A549 (cell line): ENCODE measurements at regions not wholly inside any gene's neighbourhood (a gene's known extent, or its start where the extent isn't known, plus 50 kb on each side); places are given as distances from the start of the nearest gene placed in this dataset.

Source experiments
- ATAC-seq, 2 experiments: fragments of 200-7000 bp in 1 of 2; fragments of >200 bp in 1 of 2; cut with Nextera tagmentation in 1 of 2; cut with Tn5 transposase in 1 of 2; 3 replicates each; pipeline versions ENCODE4 v1.8.0 to v1.9.1; 2018 to 2020; ENCODE audit warnings: mild to moderate bottlenecking in 1 of 2, moderate library complexity in 1 of 2
- CTCF ChIA-PET: fragments of 300-600 bp; sonication (Branson Sonifier 250); formaldehyde crosslinking; extraction: SDS; loops from one replicate; lab custom pipeline; 2021; ENCODE audit warnings: antibody characterized with exemption, inconsistent platforms; lab: Yijun Ruan, JAX
- POLR2A ChIA-PET: fragments of 350-600 bp; formaldehyde crosslinking; extraction: SDS; loops from one replicate; lab custom pipeline; 2021; ENCODE audit warnings: antibody characterized with exemption, inconsistent platforms; lab: Yijun Ruan, JAX
- DNase-seq, 2 experiments: peaks; one replicate each; pipeline versions ENCODE4 v3.0.0 to v3.0.0-alpha.2; 2011 to 2016; ENCODE audit warnings: low read depth in 1 of 2, low spot score in 1 of 2
- FAIRE-seq: peaks from 2 replicates; lab custom pipeline; 2011; peaks lifted over from hg19 to GRCh38; lab: Jason Lieb, UNC
- H3K27ac ChIP-seq, 2 experiments: fragments of >200 bp; sonication (Bioruptor Twin); formaldehyde crosslinking; 3 replicates each; pipeline ENCODE4 v1.5.1; 2016 to 2017
- H3K4me1 ChIP-seq: fragments of >200 bp; sonication (Bioruptor Twin); formaldehyde crosslinking; 3 replicates; pipeline ENCODE4 v1.6.1; 2016
- H3K4me2 ChIP-seq: fragments of >200 bp; sonication (Bioruptor Twin); formaldehyde crosslinking; 3 replicates; pipeline ENCODE4 v1.6.1; 2016
- H3K4me3 ChIP-seq: fragments of >200 bp; sonication (Bioruptor Twin); formaldehyde crosslinking; 3 replicates; pipeline ENCODE4 v1.5.1; 2016
- H3K9me3 ChIP-seq: fragments of >200 bp; sonication (Bioruptor Twin); formaldehyde crosslinking; 3 replicates; pipeline ENCODE4 v1.6.1; 2016
- CBX2 ChIP-seq: fragments of 200-600 bp; sonication (generic); IDR thresholded peaks from 2 replicates; pipeline ENCODE4 v1.6.1; 2016; ENCODE audit warnings: low read depth, mild to moderate bottlenecking, borderline replicate concordance
- CBX8 ChIP-seq: fragments of 200-600 bp; sonication (generic); IDR thresholded peaks from 2 replicates; pipeline ENCODE4 v1.6.1; 2016
- CEBPB ChIP-seq, 2 experiments: fragments of >200 bp in 1 of 2; sonication (Bioruptor Twin) in 1 of 2; formaldehyde crosslinking in 1 of 2; IDR thresholded peaks; 2 replicates each; pipeline ENCODE4 v1.6.1; 2012 to 2016
- CHD2 ChIP-seq: fragments of 150-350 bp; IDR thresholded peaks from 2 replicates; pipeline ENCODE4 v1.6.1; 2014; ENCODE audit warnings: low read length; ENCODE audit not compliant: partially characterized antibody
- EHMT2 ChIP-seq: fragments of 200-600 bp; sonication (generic); IDR thresholded peaks from 2 replicates; pipeline ENCODE4 v1.6.1; 2016; ENCODE audit warnings: antibody characterized with exemption, low read depth, mild to moderate bottlenecking, moderate library complexity
- EP300 ChIP-seq, 2 experiments: fragments of >200 bp; sonication (Bioruptor Twin); formaldehyde crosslinking; IDR thresholded peaks; 2 replicates in 1 of 2; 3 replicates in 1 of 2; pipeline ENCODE4 v1.6.1; 2016 to 2017
- FOSB ChIP-seq: fragments of 250-450 bp; sonication (Bioruptor Pico); IDR thresholded peaks from 2 replicates; pipeline ENCODE4 v1.5.0; 2020; ENCODE audit warnings: mild to moderate bottlenecking, moderate library complexity
- FOXS1 ChIP-seq: fragments of 250-450 bp; sonication (Bioruptor Pico); IDR thresholded peaks from 2 replicates; pipeline ENCODE4 v1.5.0; 2020; ENCODE audit warnings: mild to moderate bottlenecking, moderate library complexity
- GATA3 ChIP-seq: IDR thresholded peaks from 2 replicates; pipeline ENCODE4 v1.6.1; 2012; ENCODE audit warnings: borderline replicate concordance
- HEYL ChIP-seq: fragments of 250-450 bp; sonication (Bioruptor Pico); IDR thresholded peaks from 2 replicates; pipeline ENCODE4 v1.8.0; 2021; ENCODE audit warnings: mild to moderate bottlenecking, moderate library complexity
- HOXB13 ChIP-seq: fragments of 250-450 bp; sonication (Bioruptor Pico); IDR thresholded peaks from 2 replicates; pipeline ENCODE4 v1.5.0; 2020; ENCODE audit warnings: low read depth, mild to moderate bottlenecking, moderate library complexity
- HOXB5 ChIP-seq: fragments of 250-450 bp; sonication (Bioruptor Pico); IDR thresholded peaks from 2 replicates; pipeline ENCODE4 v1.5.0; 2020; ENCODE audit warnings: mild to moderate bottlenecking, moderate library complexity
- JUN ChIP-seq, 2 experiments: fragments of >200 bp; sonication (Bioruptor Twin); formaldehyde crosslinking; IDR thresholded peaks; 2 replicates in 1 of 2; 3 replicates in 1 of 2; pipeline ENCODE4 v1.6.1; 2016 to 2017
- KDM1A ChIP-seq: fragments of 200-600 bp; sonication (generic); IDR thresholded peaks from 2 replicates; pipeline ENCODE4 v1.6.1; 2016; ENCODE audit warnings: low read depth, mild to moderate bottlenecking
- MAFK ChIP-seq: fragments of 450-650 bp; IDR thresholded peaks from 2 replicates; pipeline ENCODE4 v1.6.1; 2014; ENCODE audit not compliant: partially characterized antibody
- NFE2L2 ChIP-seq: fragments of 150-350 bp; conservative IDR thresholded peaks from 2 replicates; pipeline ENCODE4 v1.6.1; 2014; ENCODE audit warnings: low read length
- POLR2A ChIP-seq: IDR thresholded peaks from 2 replicates; pipeline ENCODE4 v1.6.1; 2012; ENCODE audit warnings: mild to moderate bottlenecking, low read length
- POLR2AphosphoS2 ChIP-seq: conservative IDR thresholded peaks from 2 replicates; pipeline ENCODE4 v1.6.1; 2012; ENCODE audit warnings: low read length, improper control_type of control experiment, inconsistent platforms
- RAD21 ChIP-seq, 2 experiments: fragments of >200 bp in 1 of 2; sonication (Bioruptor Twin) in 1 of 2; formaldehyde crosslinking in 1 of 2; IDR thresholded peaks in 1 of 2; conservative IDR thresholded peaks in 1 of 2; 2 replicates in 1 of 2; 3 replicates in 1 of 2; pipeline ENCODE4 v1.6.1; 2012 to 2018; ENCODE audit warnings: inconsistent platforms in 1 of 2
- RARB ChIP-seq: fragments of 250-450 bp; sonication (Bioruptor Pico); IDR thresholded peaks from 2 replicates; pipeline ENCODE4 v1.8.0; 2021; ENCODE audit warnings: mild to moderate bottlenecking, moderate library complexity
- RFX5 ChIP-seq: fragments of 450-650 bp; IDR thresholded peaks from 2 replicates; pipeline ENCODE4 v1.7.1; 2014; ENCODE audit warnings: antibody characterized with exemption, mild to moderate bottlenecking, moderate library complexity
- RNF2 ChIP-seq: fragments of 200-600 bp; sonication (generic); IDR thresholded peaks from 2 replicates; pipeline ENCODE4 v1.6.1; 2016; ENCODE audit warnings: low read depth, mild to moderate bottlenecking, antibody characterized with exemption, moderate library complexity, borderline replicate concordance
- SMC3 ChIP-seq: fragments of >200 bp; sonication (Bioruptor Twin); formaldehyde crosslinking; IDR thresholded peaks from 3 replicates; pipeline ENCODE4 v1.6.1; 2018; ENCODE audit warnings: inconsistent platforms
- TFCP2L1 ChIP-seq: fragments of 250-450 bp; sonication (Bioruptor Pico); IDR thresholded peaks from 2 replicates; pipeline ENCODE4 v1.5.0; 2021; ENCODE audit warnings: mild to moderate bottlenecking
- TP53 ChIP-seq: fragments of 250-450 bp; sonication (Bioruptor Pico); IDR thresholded peaks from 2 replicates; pipeline ENCODE4 v1.5.0; 2021; ENCODE audit warnings: mild to moderate bottlenecking, moderate library complexity
- ZFP36 ChIP-seq: fragments of 450-650 bp; IDR thresholded peaks from 2 replicates; pipeline ENCODE4 v1.6.1; 2014; ENCODE audit warnings: borderline replicate concordance; ENCODE audit not compliant: partially characterized antibody
- ZNF302 ChIP-seq: fragments of 250-450 bp; sonication (Bioruptor Pico); IDR thresholded peaks from 2 replicates; pipeline ENCODE4 v1.9.0; 2021; ENCODE audit warnings: inconsistent platforms, mild to moderate bottlenecking, moderate library complexity
- WGBS: methylation state at CpG from one replicate; pipeline ENCODE4 v1.1.6; 2017; ENCODE audit errors: missing lambda C conversion rate; 5-methylcytosine and 5-hydroxymethylcytosine counted together
- TF ChIP-seq, protein P1 (sequence below): fragments of 250-450 bp; sonication (Bioruptor Pico); IDR thresholded peaks from 2 replicates; pipeline ENCODE4 v1.5.0; 2020; ENCODE audit warnings: low read depth, mild to moderate bottlenecking, moderate library complexity
- TF ChIP-seq, protein P2 (sequence below): fragments of >200 bp; sonication (Bioruptor Twin); formaldehyde crosslinking; IDR thresholded peaks from 3 replicates; pipeline ENCODE4 v1.5.1; 2016
- TF ChIP-seq, protein P3 (sequence below): fragments of 150-350 bp; IDR thresholded peaks from 2 replicates; pipeline ENCODE4 v1.6.1; 2014; ENCODE audit warnings: low read depth, mild to moderate bottlenecking, low read length
- TF ChIP-seq, protein P4 (sequence below): IDR thresholded peaks from 2 replicates; pipeline ENCODE4 v1.6.1; 2012

DNA sequence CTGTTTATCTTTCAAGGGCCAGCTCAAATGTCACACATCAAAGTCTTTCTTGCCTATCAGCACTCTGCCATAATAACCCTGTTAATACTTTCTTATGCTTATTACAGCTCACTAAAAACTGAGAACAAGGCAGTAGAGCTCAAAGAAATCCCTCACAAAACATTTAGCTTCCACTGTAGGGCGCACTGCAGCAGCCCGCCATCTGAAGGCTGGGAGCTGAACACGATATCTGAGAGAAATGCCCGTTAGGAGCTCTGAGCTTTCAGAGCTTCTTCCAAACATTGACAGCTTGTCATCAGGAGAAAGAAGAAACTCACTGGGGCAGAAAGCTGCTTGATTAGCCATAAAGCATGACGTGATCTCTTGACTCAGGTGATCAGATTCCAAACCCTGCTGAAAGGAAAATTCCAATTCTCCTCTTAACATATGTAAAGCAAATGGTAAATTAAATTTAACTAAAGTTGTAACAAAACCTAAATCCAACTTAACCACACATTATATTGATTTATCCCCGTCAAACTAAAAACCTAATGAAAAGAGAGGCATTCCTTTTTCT lies 175.7 kb downstream of the C12orf50 start:
- DNase-seq (no peak), ATAC-seq (no peak), FAIRE-seq (no peak)
- Histone ChIP-seq H3K27ac (no peak overlapping the region), H3K4me2 (no peak overlapping the region), H3K4me3 (no peak overlapping the region), H3K9me3 (peaks cover 5% of the 10 kb centered on the region; the same call in 1 of the 3 replicates), H3K4me1 (peaks cover under 1% of the 10 kb centered on the region; the same call in 1 of the 3 replicates)
- 93% methylated on average over 6 of the region's 6 CpGs for WGBS
- ChIA-PET POLR2A (no interaction called here), CTCF (no interaction called here)
- TF ChIP-seq, protein P1, sequence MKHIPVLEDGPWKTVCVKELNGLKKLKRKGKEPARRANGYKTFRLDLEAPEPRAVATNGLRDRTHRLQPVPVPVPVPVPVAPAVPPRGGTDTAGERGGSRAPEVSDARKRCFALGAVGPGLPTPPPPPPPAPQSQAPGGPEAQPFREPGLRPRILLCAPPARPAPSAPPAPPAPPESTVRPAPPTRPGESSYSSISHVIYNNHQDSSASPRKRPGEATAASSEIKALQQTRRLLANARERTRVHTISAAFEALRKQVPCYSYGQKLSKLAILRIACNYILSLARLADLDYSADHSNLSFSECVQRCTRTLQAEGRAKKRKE (CRISPR knock-in tag), result no peak
- TF ChIP-seq POLR2A (no peak), GATA3 (no peak), POLR2AphosphoS2 (no peak), JUN (IDR thresholded peaks at IDR 0.05) (no peak), EHMT2 (no peak), KDM1A (no peak), EP300 (IDR thresholded peaks at IDR 0.05) (no peak), RFX5 (no peak), FOSB (CRISPR knock-in tag) (no peak), MAFK (no peak), TP53 (no peak)
- TF ChIP-seq, protein P2, sequence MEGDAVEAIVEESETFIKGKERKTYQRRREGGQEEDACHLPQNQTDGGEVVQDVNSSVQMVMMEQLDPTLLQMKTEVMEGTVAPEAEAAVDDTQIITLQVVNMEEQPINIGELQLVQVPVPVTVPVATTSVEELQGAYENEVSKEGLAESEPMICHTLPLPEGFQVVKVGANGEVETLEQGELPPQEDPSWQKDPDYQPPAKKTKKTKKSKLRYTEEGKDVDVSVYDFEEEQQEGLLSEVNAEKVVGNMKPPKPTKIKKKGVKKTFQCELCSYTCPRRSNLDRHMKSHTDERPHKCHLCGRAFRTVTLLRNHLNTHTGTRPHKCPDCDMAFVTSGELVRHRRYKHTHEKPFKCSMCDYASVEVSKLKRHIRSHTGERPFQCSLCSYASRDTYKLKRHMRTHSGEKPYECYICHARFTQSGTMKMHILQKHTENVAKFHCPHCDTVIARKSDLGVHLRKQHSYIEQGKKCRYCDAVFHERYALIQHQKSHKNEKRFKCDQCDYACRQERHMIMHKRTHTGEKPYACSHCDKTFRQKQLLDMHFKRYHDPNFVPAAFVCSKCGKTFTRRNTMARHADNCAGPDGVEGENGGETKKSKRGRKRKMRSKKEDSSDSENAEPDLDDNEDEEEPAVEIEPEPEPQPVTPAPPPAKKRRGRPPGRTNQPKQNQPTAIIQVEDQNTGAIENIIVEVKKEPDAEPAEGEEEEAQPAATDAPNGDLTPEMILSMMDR, result no peak

DNA sequence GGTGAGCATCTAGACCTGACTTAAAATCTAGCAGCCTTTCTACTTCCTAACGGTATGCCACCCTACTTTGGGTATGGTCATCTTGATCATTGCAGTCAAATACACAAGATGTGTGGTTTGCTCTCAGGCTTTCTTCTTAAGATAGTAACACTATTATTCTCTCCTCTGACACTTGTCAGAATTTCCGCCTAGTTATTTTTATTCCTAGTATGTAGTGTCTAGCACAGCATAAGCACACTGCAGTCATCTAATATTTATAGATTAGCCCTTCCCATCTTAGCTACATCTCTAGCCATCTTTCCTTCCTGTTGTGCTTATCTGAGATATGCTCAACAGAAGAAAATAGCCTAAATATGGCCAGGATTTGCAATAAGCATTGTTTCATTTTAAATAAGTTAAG lies 180.1 kb downstream of the C12orf50 start:
- H3K27ac ChIP-seq, result peak overlapping the region in 1 of 2 experiments; percentile 56; a peak in 4 of 6 replicates
- no peak overlapping the region for H3K4me2 ChIP-seq
- peaks cover 16% of the 10 kb centered on the region for H3K4me1 ChIP-seq
- TF ChIP-seq CHD2, result no peak
- no peak for TF ChIP-seq GATA3
- TF ChIP-seq CBX8, result no peak
- no peak for TF ChIP-seq RARB (CRISPR knock-in tag)
- TF ChIP-seq HOXB5 (CRISPR knock-in tag), result no peak
- TF ChIP-seq CBX2, result no peak
- POLR2A ChIA-PET, result no interaction called here
- CTCF ChIA-PET, result interaction anchor here (0.6 to 1.7 kb wide), 29 partner anchors 9 to 1727 kb away, joined by 3 to 7 read pairs (median 3); no protein-coding TSS in a partner anchor
- WGBS, result 58% methylated on average over 2 of the region's 2 CpGs
- no peak overlapping the region for H3K4me3 ChIP-seq
- ATAC-seq, result no peak
- FAIRE-seq, result no peak
- peaks cover 5% of the 10 kb centered on the region; the same call in 1 of the 3 replicates for H3K9me3 ChIP-seq
- DNase-seq, result no peak

DNA sequence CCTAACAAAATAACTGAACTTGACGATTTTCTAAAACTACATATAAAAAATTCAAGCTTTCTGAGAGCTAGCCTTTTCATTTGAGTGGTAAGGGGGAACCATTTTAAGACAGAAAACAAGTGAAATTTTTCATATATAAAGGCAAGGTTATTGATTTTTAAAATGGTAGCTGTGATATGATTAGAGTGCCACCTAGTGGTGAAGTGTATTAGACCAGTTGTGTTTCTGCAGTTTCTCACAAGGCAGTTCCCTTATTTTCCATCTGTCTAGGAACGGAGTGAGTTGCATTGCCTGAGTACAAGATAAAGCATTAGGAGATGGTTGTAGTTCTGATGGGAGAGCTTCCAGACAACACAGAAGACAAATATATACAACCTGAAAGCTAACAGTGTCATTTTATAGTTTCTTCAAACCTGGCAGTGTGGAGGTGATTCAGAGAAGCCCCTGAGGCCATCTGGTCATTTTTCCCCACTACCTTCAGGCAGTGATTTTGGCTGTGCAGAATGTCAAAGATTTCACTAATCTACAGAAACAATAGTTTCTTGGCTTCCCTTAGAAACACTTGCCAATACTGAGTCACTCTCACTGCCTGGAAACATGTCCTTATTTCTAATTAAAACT lies 180.8 kb downstream of the C12orf50 start:
- WGBS, result 11% methylated on average over 2 of the region's 2 CpGs
- CTCF ChIA-PET, result interaction anchor here (0.6 to 1.8 kb wide), 41 partner anchors 8 to 1726 kb away, joined by 3 to 7 read pairs (median 3); no protein-coding TSS in a partner anchor
- H3K4me2 ChIP-seq, result peak overlapping the region; percentile 23
- TF ChIP-seq SMC3 (peak; percentile 96), HEYL (CRISPR knock-in tag) (no peak), CHD2 (no peak), CBX8 (no peak), TFCP2L1 (CRISPR knock-in tag) (no peak), RAD21 (conservative IDR thresholded peaks at IDR 0.05 in 1 of 2, IDR thresholded peaks at IDR 0.05 in 1 of 2) (peak; percentile 98 to 99), NFE2L2 (no peak), HOXB13 (CRISPR knock-in tag) (no peak), FOSB (CRISPR knock-in tag) (no peak), JUN (IDR thresholded peaks at IDR 0.05) (no peak), KDM1A (no peak), RNF2 (no peak), RFX5 (no peak), MAFK (no peak), ZFP36 (no peak), HOXB5 (CRISPR knock-in tag) (no peak), CEBPB (IDR thresholded peaks at IDR 0.05) (no peak), GATA3 (no peak), ZNF302 (no peak), FOXS1 (CRISPR knock-in tag) (no peak)
- TF ChIP-seq, protein P3, sequence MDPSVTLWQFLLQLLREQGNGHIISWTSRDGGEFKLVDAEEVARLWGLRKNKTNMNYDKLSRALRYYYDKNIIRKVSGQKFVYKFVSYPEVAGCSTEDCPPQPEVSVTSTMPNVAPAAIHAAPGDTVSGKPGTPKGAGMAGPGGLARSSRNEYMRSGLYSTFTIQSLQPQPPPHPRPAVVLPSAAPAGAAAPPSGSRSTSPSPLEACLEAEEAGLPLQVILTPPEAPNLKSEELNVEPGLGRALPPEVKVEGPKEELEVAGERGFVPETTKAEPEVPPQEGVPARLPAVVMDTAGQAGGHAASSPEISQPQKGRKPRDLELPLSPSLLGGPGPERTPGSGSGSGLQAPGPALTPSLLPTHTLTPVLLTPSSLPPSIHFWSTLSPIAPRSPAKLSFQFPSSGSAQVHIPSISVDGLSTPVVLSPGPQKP, result no peak
- TF ChIP-seq, protein P4, sequence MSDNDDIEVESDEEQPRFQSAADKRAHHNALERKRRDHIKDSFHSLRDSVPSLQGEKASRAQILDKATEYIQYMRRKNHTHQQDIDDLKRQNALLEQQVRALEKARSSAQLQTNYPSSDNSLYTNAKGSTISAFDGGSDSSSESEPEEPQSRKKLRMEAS, result no peak

More for the DNA sequence above, 180.8 kb downstream of the C12orf50 start:
- ATAC-seq (peak in 1 of 2 experiments; percentile 74; a peak in 3 of 6 replicates), FAIRE-seq (peak; percentile 96), DNase-seq (peak; percentile 21 to 78)
- POLR2A ChIA-PET, result no interaction called here
- H3K27ac ChIP-seq, result peak overlapping the region; percentile 56 to 68
- H3K4me3 ChIP-seq, result no peak overlapping the region
- no peaks in the 10 kb centered on the region for H3K9me3 ChIP-seq
- peaks cover 16% of the 10 kb centered on the region for H3K4me1 ChIP-seq
